ENCODE measurements at regions not wholly inside any gene's neighbourhood (a gene's known extent, or its start where the extent isn't known, plus 50 kb on each side); places are given as distances from the start of the nearest gene placed in this dataset.

DNA sequence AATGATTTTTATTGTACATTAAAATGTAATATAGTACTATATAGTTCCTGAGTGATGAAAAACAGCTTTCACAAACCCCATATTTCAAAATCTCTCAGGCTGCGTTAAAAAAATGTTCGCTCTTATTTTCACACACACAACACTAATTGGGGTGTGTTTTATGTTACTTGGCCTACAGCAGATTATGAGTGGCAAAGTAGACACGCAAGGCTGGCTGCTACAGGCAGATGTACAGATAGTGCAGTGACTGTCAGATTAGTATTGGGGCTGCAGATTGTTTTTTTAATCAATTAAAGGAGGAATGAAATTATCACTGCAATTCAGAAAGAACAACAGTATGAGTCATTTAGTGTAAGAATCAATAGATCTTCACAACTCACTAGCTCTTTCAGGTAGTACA is 65.2 kb upstream of the ICA1 start (continued):
- TF ChIP-seq NRF1 (IDR thresholded peaks at IDR 0.05; ENCODE audit: low read depth, low read length) (no peak), RFX5 (IDR thresholded peaks at IDR 0.05; ENCODE audit: low read length) (no peak), RXRA (IDR thresholded peaks at IDR 0.05; ENCODE audit: borderline replicate concordance, low read depth) (no peak), TEAD4 (IDR thresholded peaks at IDR 0.05; ENCODE audit: borderline replicate concordance, insufficient read depth) (no peak)
- TF ChIP-seq, protein P1, sequence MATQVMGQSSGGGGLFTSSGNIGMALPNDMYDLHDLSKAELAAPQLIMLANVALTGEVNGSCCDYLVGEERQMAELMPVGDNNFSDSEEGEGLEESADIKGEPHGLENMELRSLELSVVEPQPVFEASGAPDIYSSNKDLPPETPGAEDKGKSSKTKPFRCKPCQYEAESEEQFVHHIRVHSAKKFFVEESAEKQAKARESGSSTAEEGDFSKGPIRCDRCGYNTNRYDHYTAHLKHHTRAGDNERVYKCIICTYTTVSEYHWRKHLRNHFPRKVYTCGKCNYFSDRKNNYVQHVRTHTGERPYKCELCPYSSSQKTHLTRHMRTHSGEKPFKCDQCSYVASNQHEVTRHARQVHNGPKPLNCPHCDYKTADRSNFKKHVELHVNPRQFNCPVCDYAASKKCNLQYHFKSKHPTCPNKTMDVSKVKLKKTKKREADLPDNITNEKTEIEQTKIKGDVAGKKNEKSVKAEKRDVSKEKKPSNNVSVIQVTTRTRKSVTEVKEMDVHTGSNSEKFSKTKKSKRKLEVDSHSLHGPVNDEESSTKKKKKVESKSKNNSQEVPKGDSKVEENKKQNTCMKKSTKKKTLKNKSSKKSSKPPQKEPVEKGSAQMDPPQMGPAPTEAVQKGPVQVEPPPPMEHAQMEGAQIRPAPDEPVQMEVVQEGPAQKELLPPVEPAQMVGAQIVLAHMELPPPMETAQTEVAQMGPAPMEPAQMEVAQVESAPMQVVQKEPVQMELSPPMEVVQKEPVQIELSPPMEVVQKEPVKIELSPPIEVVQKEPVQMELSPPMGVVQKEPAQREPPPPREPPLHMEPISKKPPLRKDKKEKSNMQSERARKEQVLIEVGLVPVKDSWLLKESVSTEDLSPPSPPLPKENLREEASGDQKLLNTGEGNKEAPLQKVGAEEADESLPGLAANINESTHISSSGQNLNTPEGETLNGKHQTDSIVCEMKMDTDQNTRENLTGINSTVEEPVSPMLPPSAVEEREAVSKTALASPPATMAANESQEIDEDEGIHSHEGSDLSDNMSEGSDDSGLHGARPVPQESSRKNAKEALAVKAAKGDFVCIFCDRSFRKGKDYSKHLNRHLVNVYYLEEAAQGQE (IDR thresholded peaks at IDR 0.05; ENCODE audit: low read depth, low read length), result no peak

DNA sequence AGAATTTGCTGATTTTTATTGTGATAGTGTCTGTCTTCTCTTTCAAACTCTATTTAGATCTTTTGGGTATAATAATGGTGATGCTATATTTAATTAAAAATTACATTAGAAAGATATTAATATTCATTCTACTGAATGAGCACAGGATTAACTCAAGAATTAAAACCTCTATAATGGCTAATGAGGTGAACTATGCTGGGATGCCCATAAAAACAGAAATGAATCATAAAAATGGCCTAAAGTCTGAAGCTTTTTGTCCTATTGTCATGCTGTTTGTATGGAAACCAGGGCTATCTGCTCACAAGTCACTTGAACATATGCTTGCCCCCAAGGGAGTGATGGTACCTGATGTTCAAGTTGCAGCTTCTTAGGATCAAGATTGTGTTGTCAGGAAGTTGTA is 76.2 kb upstream of the ICA1 start:
- Histone ChIP-seq H3K9ac (no peak overlapping the region), H3F3A (replicated peaks; ENCODE audit: insufficient read depth) (no peaks in the 10 kb centered on the region), H3K4me1 (ENCODE audit: control insufficient read depth in 1 of 2, insufficient read depth in 2 of 2, low read depth in 1 of 2, low read length in 1 of 2) (peaks cover 0 to 3% of the 10 kb centered on the region in 2 experiments; a peak in 2 of 4 replicates), H3K27me3 (ENCODE audit: insufficient read depth) (no peaks in the 10 kb centered on the region), H3K4me2 (no peak overlapping the region), H3K9me2 (no peaks in the 10 kb centered on the region), H3K36me3 (replicated peaks in 1 of 2; ENCODE audit: control insufficient read depth in 1 of 2, insufficient read depth in 2 of 2, low read length in 1 of 2) (no peaks in the 10 kb centered on the region), H3K79me2 (ENCODE audit: insufficient read depth) (no peaks in the 10 kb centered on the region), H3K4me3 (ENCODE audit: low read depth in 2 of 2, low read length in 1 of 2) (no peak overlapping the region), H4K20me1 (ENCODE audit: insufficient read depth) (no peaks in the 10 kb centered on the region), H2AFZ (ENCODE audit: low read depth) (no peak overlapping the region), H3K9me3 (no peaks in the 10 kb centered on the region), H3K27ac (ENCODE audit: low read depth in 2 of 2, low read length in 1 of 2) (peak overlapping the region in 1 of 2 experiments; percentile 39; a peak in 1 of 4 replicates)
- ChIA-PET POLR2A (no interaction called here), CTCF (interaction anchor here (1.2 to 1.3 kb wide), 2 partner anchors 12 to 32 kb away, joined by 3 to 5 read pairs; no protein-coding TSS in a partner anchor)
- DNase-seq, result no peak
- TF ChIP-seq, protein P2, sequence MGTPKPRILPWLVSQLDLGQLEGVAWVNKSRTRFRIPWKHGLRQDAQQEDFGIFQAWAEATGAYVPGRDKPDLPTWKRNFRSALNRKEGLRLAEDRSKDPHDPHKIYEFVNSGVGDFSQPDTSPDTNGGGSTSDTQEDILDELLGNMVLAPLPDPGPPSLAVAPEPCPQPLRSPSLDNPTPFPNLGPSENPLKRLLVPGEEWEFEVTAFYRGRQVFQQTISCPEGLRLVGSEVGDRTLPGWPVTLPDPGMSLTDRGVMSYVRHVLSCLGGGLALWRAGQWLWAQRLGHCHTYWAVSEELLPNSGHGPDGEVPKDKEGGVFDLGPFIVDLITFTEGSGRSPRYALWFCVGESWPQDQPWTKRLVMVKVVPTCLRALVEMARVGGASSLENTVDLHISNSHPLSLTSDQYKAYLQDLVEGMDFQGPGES (IDR thresholded peaks at IDR 0.05; ENCODE audit: low read depth, low read length), result no peak
- no peak for TF ChIP-seq RAD21 (IDR thresholded peaks at IDR 0.05; ENCODE audit: low read length)
- TF ChIP-seq ELF1 (IDR thresholded peaks at IDR 0.05), result no peak
- TF ChIP-seq, protein P1 (IDR thresholded peaks at IDR 0.05; ENCODE audit: low read depth, low read length), result no peak
- no peak for TF ChIP-seq EZH2phosphoT487 (IDR thresholded peaks at IDR 0.05; ENCODE audit: borderline replicate concordance, low read depth)
- TF ChIP-seq TAF1 (IDR thresholded peaks at IDR 0.05; ENCODE audit: borderline replicate concordance, low read depth, low read length), result no peak
- TF ChIP-seq TCF12 (IDR thresholded peaks at IDR 0.05), result no peak
- TF ChIP-seq YY1 (IDR thresholded peaks at IDR 0.05; ENCODE audit: low read depth), result no peak
- TF ChIP-seq RFX5 (IDR thresholded peaks at IDR 0.05; ENCODE audit: low read length), result no peak
- TF ChIP-seq MEF2A (IDR thresholded peaks at IDR 0.05; ENCODE audit: borderline replicate concordance, low read depth), result no peak
- no peak for TF ChIP-seq MXI1 (IDR thresholded peaks at IDR 0.05; ENCODE audit: low read depth, low read length)
- TF ChIP-seq, protein P3, sequence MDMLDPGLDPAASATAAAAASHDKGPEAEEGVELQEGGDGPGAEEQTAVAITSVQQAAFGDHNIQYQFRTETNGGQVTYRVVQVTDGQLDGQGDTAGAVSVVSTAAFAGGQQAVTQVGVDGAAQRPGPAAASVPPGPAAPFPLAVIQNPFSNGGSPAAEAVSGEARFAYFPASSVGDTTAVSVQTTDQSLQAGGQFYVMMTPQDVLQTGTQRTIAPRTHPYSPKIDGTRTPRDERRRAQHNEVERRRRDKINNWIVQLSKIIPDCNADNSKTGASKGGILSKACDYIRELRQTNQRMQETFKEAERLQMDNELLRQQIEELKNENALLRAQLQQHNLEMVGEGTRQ (IDR thresholded peaks at IDR 0.05; ENCODE audit: borderline replicate concordance, low read depth, low read length), result no peak
- TF ChIP-seq CTCF (IDR thresholded peaks at IDR 0.05), result no peak
- no peak for TF ChIP-seq CHD2 (IDR thresholded peaks at IDR 0.05; ENCODE audit: low read length, partially characterized antibody)
- no peak for TF ChIP-seq GABPA (IDR thresholded peaks at IDR 0.05; ENCODE audit: low read depth)
- no peak for TF ChIP-seq PBX3 (IDR thresholded peaks at IDR 0.05)
